H1 (cell line): ENCODE measurements at regions not wholly inside any gene's neighbourhood (a gene's known extent, or its start where the extent isn't known, plus 50 kb on each side); places are given as distances from the start of the nearest gene placed in this dataset.

Source experiments
- CTCF ChIA-PET: fragments of 300-600 bp; sonication (Branson Sonifier 250); formaldehyde crosslinking; loops from one replicate; lab custom pipeline; 2021; ENCODE audit not compliant: partially characterized antibody; lab: Charles Lee
- POLR2A ChIA-PET: fragments of 300-600 bp; sonication (Branson Sonifier 250); formaldehyde crosslinking; loops from one replicate; lab custom pipeline; 2021; ENCODE audit warnings: inconsistent platforms; ENCODE audit not compliant: partially characterized antibody; lab: Charles Lee
- DNase-seq, 2 experiments: peaks; one replicate each; pipeline versions ENCODE4 v3.0.0 to v3.0.0-alpha.2; 2010 to 2022; ENCODE audit warnings: low spot score in 2 of 2, low read depth in 1 of 2, mixed read lengths in 1 of 2
- FAIRE-seq: peaks from 2 replicates; lab custom pipeline; 2011; peaks lifted over from hg19 to GRCh38; lab: Jason Lieb, UNC
- H2AFZ ChIP-seq: 2 replicates; pipeline ENCODE4 v1.8.1; 2012; ENCODE audit warnings: low read length, inconsistent platforms
- H2AK5ac ChIP-seq: 2 replicates; pipeline ENCODE4 v1.6.1; 2013; ENCODE audit warnings: low read depth, low read length
- H2BK120ac ChIP-seq: replicated peaks from 2 replicates; pipeline ENCODE3; 2013; ENCODE audit warnings: low read depth, low read length, inconsistent platforms
- H2BK12ac ChIP-seq: 2 replicates; pipeline ENCODE4 v1.6.1; 2013; ENCODE audit warnings: low read depth, low read length
- H2BK15ac ChIP-seq: 2 replicates; pipeline ENCODE4 v1.6.1; 2013; ENCODE audit warnings: low read length
- H2BK20ac ChIP-seq: 2 replicates; pipeline ENCODE4 v1.6.1; 2013; ENCODE audit warnings: low read length
- H2BK5ac ChIP-seq: 2 replicates; pipeline ENCODE4 v1.6.1; 2013; ENCODE audit warnings: low read depth, low read length
- H3K14ac ChIP-seq: 2 replicates; pipeline ENCODE4 v1.6.1; 2013; ENCODE audit warnings: inconsistent platforms; ENCODE audit not compliant: insufficient read length
- H3K18ac ChIP-seq: 2 replicates; pipeline ENCODE4 v1.6.1; 2013; ENCODE audit warnings: low read length; ENCODE audit errors: extremely low read depth
- H3K23ac ChIP-seq: 2 replicates; pipeline ENCODE4 v1.6.1; 2013; ENCODE audit warnings: inconsistent platforms; ENCODE audit not compliant: insufficient read length
- H3K23me2 ChIP-seq: 2 replicates; pipeline ENCODE4 v1.6.1; 2013; ENCODE audit warnings: low read depth, low read length
- H3K27ac ChIP-seq: 2 replicates; pipeline ENCODE4 v1.6.1; 2011; ENCODE audit warnings: low read depth, low read length, inconsistent platforms
- H3K27me3 ChIP-seq, 4 experiments: replicated peaks in 1 of 4; 1 replicate in 1 of 4; 2 replicates in 3 of 4; pipeline versions ENCODE4 v1.6.1 to v1.8.1; 2011 to 2013; ENCODE audit warnings: low read length in 3 of 4, mild to moderate bottlenecking in 3 of 4, inconsistent platforms in 2 of 4, mixed read lengths in 2 of 4, moderate library complexity in 1 of 4; ENCODE audit not compliant: control insufficient read depth in 3 of 4, insufficient read depth in 3 of 4; ENCODE audit errors: extremely low read depth in 1 of 4
- H3K36me3 ChIP-seq, 4 experiments: 2 replicates each; pipeline versions ENCODE4 v1.6.1 to v1.8.1; 2011 to 2013; ENCODE audit warnings: mild to moderate bottlenecking in 4 of 4, low read length in 3 of 4, moderate library complexity in 2 of 4, control low read depth in 1 of 4, inconsistent platforms in 1 of 4; ENCODE audit not compliant: insufficient read depth in 4 of 4, control insufficient read depth in 2 of 4
- H3K4ac ChIP-seq: replicated peaks from 2 replicates; pipeline ENCODE3; 2013; ENCODE audit warnings: low read length, low read depth, mixed read lengths, inconsistent platforms; ENCODE audit not compliant: insufficient read length
- H3K4me1 ChIP-seq, 4 experiments: replicated peaks in 1 of 4; 1 replicate in 1 of 4; 2 replicates in 3 of 4; pipeline versions ENCODE4 v1.6.1 to v1.8.1; 2011 to 2013; ENCODE audit warnings: low read length in 3 of 4, inconsistent platforms in 2 of 4, mixed read lengths in 1 of 4; ENCODE audit not compliant: insufficient read depth in 4 of 4, control insufficient read depth in 3 of 4
- H3K4me2 ChIP-seq, 2 experiments: 2 replicates each; pipeline versions ENCODE4 v1.6.1 to v1.8.1; 2011 to 2013; ENCODE audit warnings: low read depth in 2 of 2, low read length in 2 of 2, control low read depth in 1 of 2, inconsistent platforms in 1 of 2, mild to moderate bottlenecking in 1 of 2; ENCODE audit not compliant: insufficient read depth in 1 of 2
- H3K4me3 ChIP-seq, 4 experiments: fragments of 200-600, 300-600 bp in 1 of 4; sonication (generic), shearing (Covaris generic), sonication (Bioruptor Twin) in 1 of 4; 2 replicates each; pipeline versions ENCODE4 v1.5.1 to v1.8.1; 2011 to 2016; ENCODE audit warnings: low read length in 4 of 4, low read depth in 3 of 4, control low read depth in 2 of 4, inconsistent platforms in 2 of 4, mild to moderate bottlenecking in 2 of 4, mixed read lengths in 1 of 4, moderate library complexity in 1 of 4; ENCODE audit not compliant: insufficient read depth in 2 of 4; ENCODE audit errors: extremely low read depth in 1 of 4
- H3K56ac ChIP-seq: replicated peaks from 2 replicates; pipeline ENCODE3; 2013; ENCODE audit warnings: low read depth, mild to moderate bottlenecking, mixed read lengths, low read length, inconsistent platforms; ENCODE audit not compliant: insufficient read length
- H3K79me1 ChIP-seq: 2 replicates; pipeline ENCODE4 v1.6.1; 2013; ENCODE audit warnings: low read depth, low read length, control low read depth
- H3K79me2 ChIP-seq, 2 experiments: 2 replicates each; pipeline versions ENCODE4 v1.6.1 to v1.8.1; 2012 to 2013; ENCODE audit warnings: low read length in 2 of 2, mild to moderate bottlenecking in 2 of 2, inconsistent platforms in 1 of 2; ENCODE audit not compliant: insufficient read depth in 2 of 2, control insufficient read depth in 1 of 2
- H3K9ac ChIP-seq, 4 experiments: replicated peaks in 1 of 4; 1 replicate in 1 of 4; 2 replicates in 3 of 4; pipeline versions ENCODE4 v1.6.1 to v1.8.1; 2011 to 2013; ENCODE audit warnings: low read depth in 3 of 4, low read length in 3 of 4, control low read depth in 2 of 4, mild to moderate bottlenecking in 2 of 4, moderate library complexity in 2 of 4, inconsistent platforms in 1 of 4; ENCODE audit errors: extremely low read depth in 1 of 4
- H3K9me3 ChIP-seq, 2 experiments: 2 replicates each; pipeline versions ENCODE4 v1.6.1 to v1.8.1; 2012 to 2013; ENCODE audit warnings: mild to moderate bottlenecking in 2 of 2, moderate library complexity in 2 of 2, control low read depth in 1 of 2, inconsistent platforms in 1 of 2, low read depth in 1 of 2, low read length in 1 of 2, mixed read lengths in 1 of 2; ENCODE audit not compliant: insufficient read depth in 2 of 2
- H4K20me1 ChIP-seq, 2 experiments: replicated peaks in 1 of 2; 2 replicates each; pipeline versions ENCODE3 to v1.8.1; 2011 to 2013; ENCODE audit warnings: inconsistent platforms in 2 of 2, low read length in 2 of 2, mild to moderate bottlenecking in 1 of 2; ENCODE audit not compliant: insufficient read depth in 2 of 2, control insufficient read depth in 1 of 2
- H4K5ac ChIP-seq: 2 replicates; pipeline ENCODE4 v1.6.1; 2013; ENCODE audit warnings: low read length, low read depth, mixed read lengths, inconsistent platforms; ENCODE audit not compliant: insufficient read length
- H4K8ac ChIP-seq: 2 replicates; pipeline ENCODE4 v1.8.0; 2013; ENCODE audit warnings: mild to moderate bottlenecking, moderate library complexity, low read length, inconsistent platforms; ENCODE audit not compliant: insufficient read depth; ENCODE audit errors: extremely low read depth
- H4K91ac ChIP-seq: replicated peaks from 2 replicates; pipeline ENCODE3; 2013; ENCODE audit warnings: low read length, mixed read lengths, inconsistent platforms; ENCODE audit not compliant: insufficient read length
- ATF2 ChIP-seq: IDR thresholded peaks from 2 replicates; pipeline ENCODE4 v1.6.1; 2012; ENCODE audit warnings: low read length, inconsistent platforms
- CEBPB ChIP-seq: IDR thresholded peaks from 2 replicates; pipeline ENCODE4 v1.6.1; 2012; ENCODE audit warnings: low read depth, low read length
- CHD1 ChIP-seq: IDR thresholded peaks from 2 replicates; pipeline ENCODE4 v1.6.1; 2012; ENCODE audit warnings: low read depth, low read length, improper control_type of control experiment
- HDAC2 ChIP-seq, 2 experiments: fragments of 300-600 bp in 1 of 2; sonication (generic) in 1 of 2; IDR thresholded peaks; 2 replicates each; pipeline ENCODE4 v1.6.1; 2011 to 2012; ENCODE audit warnings: low read depth in 2 of 2, low read length in 2 of 2, mild to moderate bottlenecking in 2 of 2, moderate library complexity in 2 of 2, borderline replicate concordance in 1 of 2, inconsistent platforms in 1 of 2
- NANOG ChIP-seq: IDR thresholded peaks from 2 replicates; pipeline ENCODE4 v1.6.1; 2011; ENCODE audit warnings: low read length, low read depth, mild to moderate bottlenecking, inconsistent platforms; ENCODE audit not compliant: insufficient read depth, poor library complexity, severe bottlenecking
- RFX5 ChIP-seq: IDR thresholded peaks from 2 replicates; pipeline ENCODE4 v1.6.1; 2011; ENCODE audit warnings: low read depth, low read length, improper control_type of control experiment, borderline replicate concordance
- SAP30 ChIP-seq: fragments of 300-600 bp; sonication (generic); IDR thresholded peaks from 2 replicates; pipeline ENCODE4 v1.7.1; 2012; ENCODE audit warnings: low read length, moderate library complexity, mild to moderate bottlenecking, inconsistent platforms; ENCODE audit not compliant: insufficient read depth, insufficient replicate concordance
- SP1 ChIP-seq: IDR thresholded peaks from 2 replicates; pipeline ENCODE4 v1.6.1; 2011; ENCODE audit warnings: low read depth, low read length
- WGBS, 2 experiments: shearing (Covaris generic) in 1 of 2; methylation state at CpG; one replicate each; pipeline versions ENCODE4 v1.1.6 to v1.1.7; 2013 to 2015; ENCODE audit warnings: low lambda C conversion rate in 2 of 2, mixed read lengths in 2 of 2, inconsistent platforms in 1 of 2, low coverage in 1 of 2, missing lambda C conversion rate in 1 of 2; ENCODE audit not compliant: insufficient replicate concordance in 2 of 2, insufficient coverage in 1 of 2, insufficient read length in 1 of 2; ENCODE audit errors: extremely low coverage in 1 of 2, missing lambda C conversion rate in 1 of 2; 5-methylcytosine and 5-hydroxymethylcytosine counted together
- TF ChIP-seq, protein P1 (sequence below): IDR thresholded peaks from 2 replicates; pipeline ENCODE4 v1.6.1; 2011; ENCODE audit warnings: low read length, improper control_type of control experiment

- ChIA-PET POLR2A (no interaction called here), CTCF (interaction anchor here (2.0 kb wide), 1 partner anchor 53 kb away, joined by 5 read pairs; no protein-coding TSS in a partner anchor)
- no peak overlapping the region for H2BK120ac ChIP-seq
These were observed 233.6 kb downstream of the GLRX3 start for GRCh38 chr10:130369645-130370381.

More at GRCh38 chr10:130369645-130370381, 233.6 kb downstream of the GLRX3 start:
- H2AK5ac ChIP-seq, result no peak overlapping the region
- FAIRE-seq (no peak), DNase-seq (no peak)
- no peaks in the 10 kb centered on the region for H3K23me2 ChIP-seq
- H3K4me2 ChIP-seq, result no peak overlapping the region
- H2AFZ ChIP-seq, result no peak overlapping the region
- no peaks in the 10 kb centered on the region for H3K4me1 ChIP-seq
- H3K4me3 ChIP-seq, result no peak overlapping the region
- no peak overlapping the region for H3K9ac ChIP-seq
- no peaks in the 10 kb centered on the region for H3K36me3 ChIP-seq
- no peak overlapping the region for H2BK15ac ChIP-seq
- H3K79me1 ChIP-seq, result no peaks in the 10 kb centered on the region
- H4K8ac ChIP-seq, result no peak overlapping the region
- 79% methylated on average over 12 of the region's 13 CpGs; no CpG with 5 or more reads in 1 of the 2 experiments for WGBS, 2 experiments
- H4K20me1 ChIP-seq, result no peaks in the 10 kb centered on the region
- no peak overlapping the region for H4K5ac ChIP-seq
- no peak overlapping the region for H2BK12ac ChIP-seq
- no peak overlapping the region for H3K56ac ChIP-seq
- H3K27ac ChIP-seq, result no peak overlapping the region
- no peak overlapping the region for H3K4ac ChIP-seq
- no peak for TF ChIP-seq NANOG
- no peak for TF ChIP-seq CEBPB
- TF ChIP-seq CHD1, result no peak
- TF ChIP-seq, protein P1, sequence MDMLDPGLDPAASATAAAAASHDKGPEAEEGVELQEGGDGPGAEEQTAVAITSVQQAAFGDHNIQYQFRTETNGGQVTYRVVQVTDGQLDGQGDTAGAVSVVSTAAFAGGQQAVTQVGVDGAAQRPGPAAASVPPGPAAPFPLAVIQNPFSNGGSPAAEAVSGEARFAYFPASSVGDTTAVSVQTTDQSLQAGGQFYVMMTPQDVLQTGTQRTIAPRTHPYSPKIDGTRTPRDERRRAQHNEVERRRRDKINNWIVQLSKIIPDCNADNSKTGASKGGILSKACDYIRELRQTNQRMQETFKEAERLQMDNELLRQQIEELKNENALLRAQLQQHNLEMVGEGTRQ, result no peak
- no peak for TF ChIP-seq SAP30
- no peak for TF ChIP-seq SP1
- no peak for TF ChIP-seq ATF2
- no peak for TF ChIP-seq RFX5
- TF ChIP-seq HDAC2 (IDR thresholded peaks at IDR 0.05; ENCODE audit: borderline replicate concordance in 1 of 2, low read depth in 2 of 2, low read length in 2 of 2), result no peak
- TF ChIP-seq, all 59 proteins: peak for 0
- Histone ChIP-seq H3K23ac (no peak overlapping the region), H3K79me2 (no peaks in the 10 kb centered on the region), H3K9me3 (no peaks in the 10 kb centered on the region), H2BK5ac (0 out of 2 replicates have a peak overlapping the region, but pooled peaks have one; percentile 35), H2BK20ac (no peak overlapping the region), H4K91ac (no peak overlapping the region), H3K18ac (no peak overlapping the region), H3K27me3 (no peaks in the 10 kb centered on the region), H3K14ac (no peak overlapping the region)
